Stimulated activated CD8-positive, alpha-beta memory T cell treated with anti-CD3 and anti-CD28 coated beads, Interleukin-7, amount 100 ng/mL, for 24 hours (primary cell): ENCODE measurements at regions not wholly inside any gene's neighbourhood (a gene's known extent, or its start where the extent isn't known, plus 50 kb on each side); places are given as distances from the start of the nearest gene placed in this dataset.
"Not testable (repeated sequence)": the region's sequence is repeated elsewhere in the genome, so short reads cannot be mapped to it uniquely, and the experiment has no call there.

Experiments used
- DNase-seq: peaks from one replicate; pipeline ENCODE4 v3.0.0-alpha.2; 2020; ENCODE audit warnings: low read depth

DNA sequence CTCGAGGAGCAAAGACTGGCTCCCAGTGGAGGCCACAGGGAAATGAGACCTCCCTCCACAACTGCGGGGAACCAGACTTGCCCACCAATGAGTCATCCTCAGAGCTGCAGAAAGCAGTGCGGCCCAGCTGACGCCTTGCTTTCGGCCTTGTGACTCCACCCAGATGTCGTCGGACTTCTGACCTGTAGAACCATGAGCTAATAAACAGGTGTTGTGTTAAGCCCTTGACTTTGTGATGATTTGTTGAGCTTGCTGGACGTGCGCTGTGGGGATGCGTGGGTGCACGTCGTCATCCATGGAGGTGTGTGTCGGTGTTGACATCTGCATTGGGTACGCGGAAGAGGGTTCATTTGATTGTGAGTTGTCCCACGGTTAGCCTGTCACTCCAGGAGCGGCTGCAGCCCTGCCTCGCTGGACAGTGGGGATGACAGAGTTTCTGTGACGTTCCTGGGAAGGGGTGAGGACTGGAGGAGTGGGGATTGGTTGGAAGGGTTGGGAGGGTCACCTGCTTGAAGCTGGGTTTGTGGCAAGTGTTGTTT lies 154.1 kb downstream of the SH3BP4 start:
- DNase-seq, result no peak

DNA sequence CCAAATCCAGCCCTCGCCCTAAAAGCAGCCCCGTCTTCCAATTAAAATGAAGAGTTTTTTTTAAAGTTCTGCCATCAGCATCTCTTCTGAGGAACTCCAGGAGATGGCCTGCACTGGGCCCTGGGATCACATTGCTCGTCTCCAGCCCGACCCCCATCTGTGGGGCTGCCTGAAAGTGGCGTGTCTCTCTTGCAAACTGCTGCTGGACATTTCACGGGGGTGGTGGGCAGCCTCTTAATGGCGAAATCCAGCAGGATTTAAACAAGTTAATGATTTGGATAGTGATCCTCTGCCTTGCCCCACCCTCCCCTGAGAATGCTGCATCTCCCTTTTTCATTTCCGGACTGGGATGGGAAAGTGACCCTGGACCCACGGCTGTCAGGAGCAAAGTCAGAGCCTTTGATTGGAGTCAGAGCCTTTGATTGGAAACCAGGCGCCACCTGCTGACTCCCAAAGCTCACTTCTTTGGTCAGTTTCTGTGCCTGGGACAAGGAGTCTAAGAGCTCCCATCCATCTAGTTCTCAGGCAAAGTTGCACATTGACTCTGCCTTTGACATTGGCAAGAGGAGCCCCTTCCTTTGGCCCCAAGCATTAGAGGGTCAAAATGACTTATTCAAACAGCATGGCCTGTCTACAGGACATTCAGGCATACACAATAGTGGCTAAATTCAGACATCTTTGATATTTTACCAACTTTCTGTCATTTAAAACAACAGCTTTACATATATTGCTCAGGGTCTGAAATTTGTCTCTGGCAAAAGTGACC lies 155.2 kb downstream of the SH3BP4 start:
- DNase-seq, result no peak

DNA sequence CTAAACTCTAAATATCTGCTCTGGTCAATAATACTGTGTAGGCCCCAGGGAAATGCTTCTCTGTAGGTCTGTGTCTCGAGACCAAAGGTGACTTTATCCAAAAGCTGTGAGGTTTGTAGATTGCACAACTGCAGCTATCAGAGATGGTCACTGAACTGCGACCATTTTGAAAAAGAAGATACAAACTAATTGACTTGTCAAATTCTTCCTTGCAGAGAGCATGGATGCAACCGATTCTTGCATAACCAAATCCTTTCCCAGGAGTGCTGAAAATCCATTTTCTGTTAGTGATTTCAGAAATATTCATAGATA lies 155.8 kb downstream of the SH3BP4 start:
- no peak for DNase-seq

DNA sequence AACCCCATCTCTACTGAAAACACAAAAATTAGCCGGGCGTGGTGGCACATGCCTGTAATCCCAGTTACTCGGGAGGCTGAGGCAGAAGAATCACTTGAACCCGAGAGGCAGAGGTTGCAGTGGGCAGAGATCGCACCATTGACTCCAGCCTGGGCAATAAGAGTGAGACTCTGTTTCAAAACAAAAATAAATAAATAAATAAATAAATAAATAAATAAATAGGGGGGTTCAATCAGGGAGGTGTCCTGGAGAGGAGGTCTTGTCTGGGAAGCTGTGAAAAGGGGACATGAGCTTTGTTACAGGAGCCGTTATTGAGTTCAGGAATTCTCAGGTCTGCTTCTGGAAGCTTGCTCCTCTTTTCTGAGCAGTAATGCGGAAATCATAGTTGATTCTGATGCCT lies 157.7 kb downstream of the SH3BP4 start:
- not testable (repeated sequence) for DNase-seq

DNA sequence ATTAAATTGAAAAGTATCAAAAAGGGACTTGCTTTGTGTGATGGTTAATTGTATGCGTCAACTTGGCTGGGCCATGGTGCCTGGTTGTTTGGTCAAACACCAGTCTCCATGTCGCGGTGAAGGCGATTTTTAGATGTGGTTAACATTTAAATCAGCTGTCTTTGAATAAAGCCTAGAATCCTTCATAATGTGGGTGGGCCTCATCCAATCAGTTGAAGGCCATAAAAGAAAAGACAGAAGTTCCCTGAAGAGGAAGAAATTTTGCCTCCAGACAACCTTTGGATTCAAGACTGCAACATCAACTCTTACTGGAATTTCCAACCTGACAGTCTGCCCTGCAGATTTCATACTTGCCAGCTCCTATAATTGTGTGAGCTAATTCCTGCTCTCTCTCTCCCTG lies 160.5 kb downstream of the SH3BP4 start:
- DNase-seq, result no peak

DNA sequence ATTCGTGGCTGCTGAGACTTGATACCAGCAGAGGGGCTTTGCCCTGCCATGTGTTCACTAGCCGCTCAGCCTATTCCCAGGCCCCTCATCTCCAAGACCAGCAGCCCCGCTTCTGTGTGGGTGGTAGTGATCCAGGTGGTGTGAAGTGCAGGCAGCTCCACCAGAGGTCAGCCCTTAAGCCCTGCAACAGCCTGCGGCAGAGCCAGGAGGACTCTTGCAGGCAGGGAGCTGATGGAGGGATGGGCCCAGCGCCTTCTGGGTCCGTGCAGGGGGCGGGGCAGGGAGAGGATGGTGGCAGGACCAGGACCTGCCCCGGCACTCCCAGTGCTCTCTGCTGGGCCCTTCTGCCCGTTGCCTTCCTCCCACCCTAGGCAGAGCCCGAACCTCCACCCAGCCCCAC lies 162.0 kb downstream of the SH3BP4 start:
- DNase-seq, result no peak

DNA sequence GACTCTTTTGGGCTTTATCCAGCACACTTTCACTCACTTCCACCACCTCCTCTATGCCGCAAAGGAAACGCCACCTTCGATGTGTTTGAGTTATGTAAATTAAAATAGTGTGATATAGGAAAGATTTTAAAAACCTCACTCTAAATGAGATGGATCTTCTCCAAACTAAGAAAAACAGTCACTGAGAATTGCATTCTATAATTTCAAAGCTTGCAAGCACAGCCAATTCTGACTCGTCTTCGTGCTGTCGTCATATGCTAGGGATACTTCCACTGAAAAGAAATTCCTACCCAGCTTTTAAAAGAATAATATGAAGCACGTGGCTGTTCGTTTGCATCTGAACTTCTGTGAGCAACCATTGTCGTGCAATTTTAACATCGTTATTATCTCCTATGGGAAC lies 162.5 kb downstream of the SH3BP4 start:
- no peak for DNase-seq

DNA sequence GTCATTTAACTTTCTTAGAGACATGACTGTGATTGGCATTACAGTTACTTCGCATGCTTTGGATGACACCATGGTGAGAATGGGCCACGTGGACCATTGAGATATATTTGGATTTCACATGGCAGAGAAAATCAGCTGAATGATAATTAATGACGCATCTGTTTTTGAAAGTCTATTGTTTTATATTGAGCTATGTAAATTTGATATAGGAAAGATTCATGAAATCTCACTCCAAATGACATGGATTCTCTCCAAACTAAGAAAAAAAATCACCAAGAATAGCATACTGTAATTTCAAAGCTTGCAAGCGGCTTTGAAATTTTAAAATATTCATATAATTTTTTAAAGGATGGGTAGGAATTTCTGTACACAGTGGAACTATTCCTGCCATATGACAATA lies 163.7 kb downstream of the SH3BP4 start:
- no peak for DNase-seq

DNA sequence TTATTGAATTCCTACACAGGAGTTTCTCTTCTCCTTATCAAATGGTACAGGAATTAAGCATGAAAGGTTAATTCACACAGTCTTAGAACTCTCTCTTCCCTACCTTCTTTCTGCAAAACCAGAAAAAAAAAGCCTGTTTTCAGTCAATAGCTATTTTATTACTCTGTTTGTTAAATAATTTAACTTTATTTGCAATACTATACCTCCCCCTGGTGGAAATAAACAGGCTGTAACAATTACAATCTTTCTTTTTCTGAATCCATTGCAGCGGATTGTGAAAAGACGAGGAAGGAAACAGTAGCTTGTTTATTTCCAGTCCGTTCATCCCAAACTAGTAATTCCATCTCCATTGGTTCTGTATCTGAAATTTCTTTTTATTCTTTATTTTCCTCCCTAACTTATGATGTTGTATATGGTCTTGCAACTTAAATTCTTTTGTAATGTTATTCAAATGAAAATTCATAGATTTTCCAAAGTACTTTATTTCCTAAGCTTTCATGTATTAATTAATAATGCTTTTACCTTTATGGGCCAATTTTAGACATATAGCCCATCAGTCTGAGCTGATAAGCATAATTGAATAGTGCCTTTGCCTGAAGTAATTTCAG lies 165.2 kb downstream of the SH3BP4 start:
- DNase-seq, result no peak

DNA sequence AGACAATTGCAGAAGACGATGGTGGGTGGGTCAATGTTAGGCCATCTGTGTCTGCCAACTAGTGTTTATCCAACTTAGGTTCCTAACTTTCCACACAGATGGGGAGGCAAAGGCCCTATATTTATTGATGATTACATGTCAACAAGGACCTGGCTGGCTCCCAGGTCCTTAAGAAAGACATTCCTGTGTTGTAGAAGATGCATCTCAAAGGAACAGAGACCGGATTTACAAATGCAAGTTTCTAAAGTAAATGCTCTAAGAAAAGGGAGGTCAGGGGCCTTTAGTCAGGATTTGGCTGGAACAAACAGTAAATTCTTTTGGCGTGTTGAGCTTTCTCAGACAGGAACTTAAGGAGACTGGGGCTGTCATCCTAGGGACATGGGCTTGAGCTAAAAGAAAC lies 175.0 kb downstream of the SH3BP4 start:
- DNase-seq, result no peak

DNA sequence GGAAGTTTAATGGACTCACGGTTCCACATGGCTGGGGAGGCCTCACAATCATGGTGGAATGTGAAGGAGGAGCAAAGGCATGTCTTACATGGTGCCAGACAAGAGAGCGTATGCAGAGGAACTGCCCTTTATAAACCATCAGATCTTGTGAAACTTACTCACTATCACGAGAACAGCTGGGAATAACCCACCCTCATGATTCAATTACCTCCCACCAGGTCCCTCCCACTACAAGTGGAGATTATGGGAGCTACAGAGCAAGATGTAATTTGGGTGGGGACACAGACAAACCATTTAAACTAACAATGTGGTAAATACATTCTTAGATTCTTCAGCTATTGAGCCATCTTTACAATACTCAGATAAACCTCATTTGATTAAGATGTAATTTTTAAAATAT lies 176.1 kb downstream of the SH3BP4 start:
- no peak for DNase-seq

DNA sequence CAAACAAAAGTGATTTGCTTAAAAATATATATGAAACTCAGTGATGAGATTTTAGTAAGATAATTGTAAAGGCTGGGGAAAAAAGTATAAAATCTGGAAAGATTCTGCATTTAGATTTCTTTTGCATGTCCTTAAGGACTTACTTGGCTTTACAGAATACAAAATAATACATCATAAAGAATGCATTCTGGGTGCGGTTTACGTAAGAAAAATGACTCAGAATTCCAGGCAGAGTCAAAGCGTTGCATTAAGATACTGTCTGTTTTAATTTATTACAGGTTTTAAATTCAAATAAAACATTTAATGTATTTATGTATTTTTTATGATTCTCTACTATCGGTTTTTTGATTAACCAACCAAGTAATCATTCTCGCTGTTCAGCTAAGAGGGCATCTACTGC lies 178.0 kb downstream of the SH3BP4 start:
- no peak for DNase-seq

DNA sequence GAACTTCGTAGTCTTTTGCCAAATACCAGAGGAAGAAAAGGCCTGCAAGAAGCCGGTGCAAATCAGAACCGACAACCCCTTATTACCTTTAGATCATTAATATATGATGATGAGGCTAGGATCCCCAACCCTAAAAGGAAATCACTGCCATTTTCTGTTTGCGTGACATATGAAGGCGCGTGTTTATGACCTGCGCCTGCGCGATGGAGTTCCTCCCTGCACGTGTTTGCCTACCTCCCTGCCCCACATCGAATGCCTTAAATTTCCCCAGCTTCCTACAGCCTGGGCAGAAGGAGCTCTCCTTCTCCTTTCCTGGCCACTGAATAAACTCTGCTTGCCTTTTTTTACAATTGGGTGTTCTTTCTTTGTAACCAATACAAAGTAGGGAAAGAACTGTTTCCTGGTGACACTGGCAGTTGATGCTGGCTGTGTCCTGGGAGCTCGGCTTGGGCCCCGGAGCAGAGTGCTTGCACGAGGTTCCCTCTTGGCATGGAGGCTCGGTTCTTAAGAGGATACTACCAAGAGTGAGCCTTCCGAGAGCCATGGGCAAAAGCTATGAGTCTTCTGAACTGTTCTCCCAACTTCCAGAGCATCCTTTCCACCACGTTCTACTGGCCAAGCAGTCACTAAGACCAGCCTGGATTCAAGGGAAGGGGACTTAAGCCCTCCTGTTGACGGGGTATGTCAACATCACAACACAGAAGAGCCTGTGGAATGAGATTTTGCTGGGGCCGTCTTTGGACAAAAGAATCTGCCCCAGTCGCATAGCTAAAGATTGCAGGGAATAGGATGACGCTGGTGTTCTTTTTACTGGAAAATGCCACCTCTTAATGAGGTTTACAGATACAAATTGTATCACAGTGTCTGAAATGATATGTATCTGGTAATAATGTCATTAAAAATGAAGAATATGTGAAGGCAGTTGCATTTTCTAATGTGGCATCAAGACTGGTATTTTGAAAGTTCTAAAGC lies 179.8 kb downstream of the SH3BP4 start:
- no peak for DNase-seq

DNA sequence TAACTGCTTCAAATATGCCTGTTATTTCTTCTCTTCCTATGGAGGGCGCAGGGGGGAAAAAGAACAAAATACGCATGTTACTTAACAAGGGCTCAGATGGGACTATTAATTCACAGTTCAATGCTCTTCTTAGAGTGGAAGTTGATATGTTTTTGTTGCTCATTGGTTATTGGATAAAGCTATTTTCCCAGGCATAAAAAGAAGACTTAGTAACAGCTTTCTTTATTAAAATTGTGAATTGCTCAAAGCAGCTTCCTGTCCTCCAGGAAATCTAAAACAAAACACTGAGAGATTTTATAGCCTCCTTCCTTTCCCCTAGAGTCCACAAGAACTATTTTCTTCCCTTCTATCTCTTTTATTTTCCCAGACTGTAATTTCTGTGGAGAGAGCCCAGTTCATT lies 180.8 kb downstream of the SH3BP4 start:
- no peak for DNase-seq

DNA sequence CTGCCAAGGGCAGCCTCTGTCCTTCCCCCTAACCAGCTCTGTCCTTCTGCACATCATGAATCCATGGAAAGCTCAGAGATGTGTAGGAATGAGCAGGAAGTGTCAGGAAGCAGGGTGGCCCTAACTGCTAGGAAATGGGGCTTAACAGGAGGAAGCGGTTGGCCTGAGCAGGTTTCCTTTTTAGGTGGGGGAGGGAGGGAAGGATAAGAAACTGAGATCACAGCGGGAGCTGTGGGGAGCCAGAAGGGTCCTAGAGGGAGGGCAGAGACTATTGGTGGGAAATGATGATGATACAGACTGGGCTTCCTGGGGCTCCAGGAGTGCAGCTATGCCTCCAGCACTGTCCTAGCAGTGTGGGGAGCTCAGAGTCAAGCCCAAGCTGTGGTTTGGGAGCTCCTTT lies 182.0 kb downstream of the SH3BP4 start:
- DNase-seq, result no peak

DNA sequence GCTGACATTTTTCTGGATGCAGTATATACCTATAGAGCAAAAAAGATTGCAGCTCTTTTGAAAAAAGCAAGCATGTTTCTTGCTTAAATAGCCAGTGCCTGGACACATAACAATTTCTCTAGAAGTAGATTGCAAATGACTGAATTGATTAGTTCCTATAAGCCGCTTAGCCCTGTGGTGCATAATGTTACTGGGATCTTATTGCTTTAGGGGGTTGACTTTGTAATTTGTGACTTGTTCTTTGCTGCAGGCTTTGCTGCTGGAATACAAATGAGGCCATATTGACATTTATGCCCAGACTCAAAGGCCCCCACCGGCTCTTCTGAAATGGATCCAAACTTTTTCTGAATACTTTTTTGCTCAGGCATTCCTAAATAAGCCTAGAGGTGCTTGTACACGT lies 182.6 kb downstream of the SH3BP4 start:
- no peak for DNase-seq

DNA sequence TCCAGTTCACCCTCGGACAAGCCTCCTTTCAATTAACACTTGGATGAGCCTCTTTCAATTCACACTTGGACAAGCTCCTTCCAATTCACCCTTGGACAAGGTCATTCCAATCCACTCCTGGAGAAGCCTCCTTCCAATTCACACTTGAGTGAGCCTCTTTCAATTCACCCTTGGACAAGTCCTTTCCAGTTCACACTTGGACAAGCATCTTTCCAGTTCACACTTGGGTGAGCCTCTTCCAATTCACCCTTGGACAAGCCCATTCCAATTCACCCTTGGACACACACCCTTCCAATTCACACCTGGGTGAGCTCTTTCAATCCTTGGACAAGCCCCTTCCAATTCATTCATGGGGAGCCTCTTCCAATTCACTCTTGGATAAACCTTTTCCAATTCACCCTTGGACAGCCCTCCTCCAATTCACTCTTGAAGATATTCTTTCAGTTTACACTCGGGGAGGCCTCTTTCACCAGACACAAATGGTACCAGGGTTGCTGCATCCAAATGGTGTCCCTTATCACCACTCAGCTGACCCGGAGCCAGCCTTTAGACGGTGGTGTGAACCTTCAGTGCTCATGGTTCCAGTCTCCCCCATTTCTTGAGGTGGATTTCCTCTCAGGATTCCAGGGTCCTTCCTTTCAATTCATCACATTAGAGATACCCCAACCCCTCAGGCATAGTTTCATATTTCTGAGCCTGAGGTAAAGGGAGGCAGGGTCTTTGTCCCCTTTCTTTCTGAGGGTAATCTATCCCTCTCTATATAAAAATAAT lies 183.6 kb downstream of the SH3BP4 start:
- DNase-seq, result no peak

DNA sequence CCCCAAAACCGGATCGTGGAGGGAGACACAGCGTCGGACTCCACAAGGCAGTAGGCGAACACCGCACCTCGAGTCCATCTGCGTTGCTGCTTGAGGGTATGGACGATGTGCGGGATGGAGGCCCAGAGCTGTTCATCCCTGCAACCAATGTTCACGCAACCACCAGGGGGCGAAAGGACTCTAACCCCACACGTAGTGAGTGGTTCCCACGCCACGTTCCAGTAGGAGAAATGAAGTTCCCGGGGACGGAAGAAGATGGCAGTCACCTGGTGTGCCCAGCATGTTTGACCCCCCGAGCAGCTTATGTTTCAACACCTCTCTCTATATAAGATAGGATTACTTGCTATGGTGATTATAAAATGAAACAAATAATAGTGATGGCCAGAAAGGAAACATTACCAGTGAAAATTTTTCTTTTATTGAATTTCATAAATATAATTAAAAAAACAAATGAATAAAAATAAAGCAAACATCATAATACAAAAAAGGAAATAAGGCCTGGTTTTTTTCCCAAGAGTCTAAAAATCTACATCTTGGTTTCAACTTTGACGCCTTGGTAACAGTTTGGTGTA lies 184.3 kb downstream of the SH3BP4 start:
- peak; percentile 46 for DNase-seq

DNA sequence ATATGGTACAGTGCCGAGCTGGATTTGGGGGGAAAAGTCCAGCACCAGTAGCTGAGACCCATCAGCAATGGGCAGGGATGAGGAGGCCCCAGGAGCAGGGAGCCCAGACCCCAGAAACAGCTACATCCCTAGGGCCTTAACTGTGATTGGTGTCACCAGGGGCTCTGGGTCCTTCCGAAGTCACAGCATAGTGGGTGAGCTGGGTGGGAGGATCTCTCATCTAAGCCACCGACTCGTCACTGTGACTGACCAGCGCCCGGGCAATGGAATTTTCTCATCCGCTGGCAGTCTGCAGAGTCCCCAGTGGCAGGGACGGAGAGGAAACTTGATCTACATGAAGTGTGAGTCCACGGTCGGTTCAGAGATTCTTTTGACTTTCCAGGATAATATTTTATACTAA lies 186.5 kb downstream of the SH3BP4 start:
- no peak for DNase-seq

DNA sequence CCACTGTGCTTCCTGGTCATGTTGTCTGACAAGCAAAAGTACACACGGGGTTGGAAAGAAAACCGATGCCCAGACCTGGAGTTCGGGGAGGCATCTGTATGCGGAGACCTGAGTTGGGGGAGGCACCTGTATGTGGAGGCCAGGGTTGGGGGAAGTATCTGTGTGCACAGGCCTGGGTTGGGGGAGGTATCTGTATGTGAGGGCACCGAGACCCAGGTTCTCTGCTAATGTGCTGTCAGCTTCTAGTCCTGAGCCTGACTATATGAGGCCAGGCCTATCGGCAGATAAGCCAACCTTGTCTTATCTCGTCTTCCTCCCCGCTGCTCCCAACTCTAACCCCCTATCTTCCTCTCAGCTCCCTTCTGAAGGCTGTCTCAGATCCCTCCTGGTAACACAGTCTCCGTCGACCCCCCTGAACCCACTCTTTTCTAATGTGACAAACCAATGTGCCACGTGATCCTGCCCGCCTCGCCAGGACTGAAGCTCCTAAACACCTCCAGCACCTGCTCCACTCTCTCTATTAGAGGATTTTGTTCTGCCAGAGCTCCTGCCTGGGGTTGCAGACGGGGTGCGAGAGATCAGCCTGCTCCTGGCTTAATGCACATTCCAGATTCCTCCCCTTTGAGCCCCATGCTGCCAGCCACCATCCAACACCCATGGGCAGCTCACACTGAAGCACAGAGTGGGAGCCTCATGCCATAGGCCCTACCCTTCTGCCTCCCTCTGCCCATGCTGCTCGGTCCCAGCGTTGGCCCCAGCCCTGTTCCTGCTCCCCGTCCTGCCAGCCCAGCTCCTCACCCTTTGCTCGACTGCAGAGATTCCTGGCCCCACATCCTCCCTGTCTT lies 188.4 kb downstream of the SH3BP4 start:
- DNase-seq, result no peak

DNA sequence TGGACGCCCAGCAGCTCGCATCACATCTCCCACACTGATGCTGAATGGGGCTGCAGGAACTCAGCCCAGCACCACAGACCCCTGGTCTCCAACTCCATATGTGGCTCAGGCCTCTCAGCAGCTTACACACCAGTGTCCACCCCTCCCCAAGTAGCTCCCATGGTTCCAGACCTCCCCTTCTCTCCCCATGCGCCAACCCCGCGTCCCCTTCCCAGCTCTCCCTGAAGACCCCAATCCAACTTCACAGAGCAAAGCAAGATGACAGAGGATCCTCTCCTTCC lies 188.9 kb downstream of the SH3BP4 start:
- no peak for DNase-seq
